CD4-positive, alpha-beta T cell treated with Interleukin-2 at 100 ng/mL for 4 hours (primary cell): ENCODE measurements at regions not wholly inside any gene's neighbourhood (a gene's known extent, or its start where the extent isn't known, plus 50 kb on each side); places are given as distances from the start of the nearest gene placed in this dataset.
"Not testable (repeated sequence)": the region's sequence is repeated elsewhere in the genome, so short reads cannot be mapped to it uniquely, and the experiment has no call there.

ENCODE experiments used
- DNase-seq: peaks from one replicate; pipeline ENCODE4 v3.0.0-alpha.2; 2020; ENCODE audit warnings: low spot score

DNA sequence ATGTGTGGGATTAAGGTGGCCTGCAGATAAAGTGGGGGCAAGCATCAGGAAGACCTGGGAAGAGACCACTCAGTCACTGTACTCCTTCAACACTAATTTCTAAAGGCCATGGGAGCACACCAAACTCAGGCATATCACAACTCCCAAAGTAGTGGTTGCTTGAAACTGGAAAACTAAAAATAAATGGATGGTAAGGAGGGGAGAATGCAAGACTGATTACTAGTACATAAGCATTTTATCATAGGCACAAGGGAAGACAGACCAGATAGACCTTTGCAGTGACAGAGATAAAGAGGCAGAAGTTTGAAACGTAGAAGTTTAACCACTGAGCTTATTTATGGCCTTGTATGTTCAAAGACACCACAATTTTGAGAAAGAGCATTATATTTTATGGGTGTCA is 1098.1 kb upstream of the CELF4 start:
- DNase-seq = no peak

DNA sequence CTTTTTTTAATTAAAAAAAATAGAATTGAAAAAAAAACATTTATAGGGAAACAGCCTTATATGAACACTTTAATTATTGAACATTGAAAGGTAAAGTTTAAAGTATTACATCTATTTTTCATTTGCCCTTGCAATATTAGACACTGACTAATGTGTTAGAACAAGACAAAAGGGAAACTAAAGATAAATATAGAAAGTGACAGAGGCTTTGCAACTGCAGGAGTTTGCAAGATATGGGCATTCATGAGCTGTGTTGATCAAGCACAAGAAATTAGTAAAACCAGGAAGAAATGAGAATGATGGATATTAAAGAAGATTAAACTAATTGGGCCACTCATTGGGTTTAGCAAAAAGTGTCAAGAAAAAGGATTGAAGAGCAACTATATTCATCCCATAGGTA is 1097.7 kb upstream of the CELF4 start:
- DNase-seq = no peak

DNA sequence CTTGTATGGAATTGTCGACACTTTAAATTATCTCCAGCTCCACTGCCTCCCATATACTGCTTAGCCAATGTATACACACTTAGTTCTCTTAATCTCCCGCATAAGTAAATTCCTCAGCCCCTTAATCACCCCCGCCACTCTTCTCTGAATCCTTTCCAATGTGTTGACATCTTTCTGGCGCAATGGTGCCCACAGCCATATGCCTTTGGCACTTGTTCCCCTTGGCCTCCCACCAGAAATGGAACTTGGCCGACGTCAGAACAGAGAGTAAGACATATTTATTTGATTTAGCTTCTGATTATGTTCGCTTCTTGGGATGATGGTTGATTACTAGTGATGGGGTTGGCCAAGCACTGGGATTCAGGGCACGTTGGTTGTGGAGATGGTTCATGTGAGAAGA is 1089.3 kb upstream of the CELF4 start:
- no peak for DNase-seq

DNA sequence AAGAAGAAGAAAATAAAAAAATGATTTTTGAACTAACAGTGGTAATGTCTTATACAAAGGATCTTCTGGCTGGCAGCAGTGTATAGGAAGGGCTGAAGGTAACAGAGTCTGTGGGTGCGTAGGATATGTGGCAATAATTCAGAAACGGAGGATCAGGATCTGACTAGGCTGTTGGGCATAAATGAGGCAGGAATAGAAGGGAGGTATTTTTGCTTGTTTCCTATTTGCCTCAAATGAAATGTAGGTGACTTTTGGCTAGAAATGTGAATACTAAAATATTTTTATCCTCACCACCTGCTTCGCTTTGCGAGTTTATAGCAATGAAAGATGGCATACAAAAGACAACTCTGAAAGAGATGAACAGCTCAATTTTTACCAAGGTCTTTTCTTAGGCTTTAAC is 1086.1 kb upstream of the CELF4 start:
- no peak for DNase-seq

DNA sequence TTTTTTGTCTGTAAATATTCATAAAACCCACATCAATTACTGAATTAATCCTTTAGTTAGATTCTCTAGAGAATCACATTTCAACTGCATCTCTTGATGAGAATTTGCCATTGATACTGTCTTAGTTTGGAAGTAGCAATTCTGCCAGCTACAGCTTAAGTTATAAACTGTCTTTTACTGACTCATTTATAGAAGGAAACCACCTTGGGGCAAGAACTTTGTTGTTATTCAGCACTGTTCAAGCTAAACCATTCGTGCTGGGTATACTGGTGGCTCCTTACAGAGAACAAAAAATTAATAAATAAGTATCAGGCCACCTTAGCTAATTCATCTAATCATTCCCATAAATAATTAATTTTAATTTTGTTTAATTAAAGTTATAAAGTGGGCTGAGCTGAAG is 1082.6 kb upstream of the CELF4 start:
- DNase-seq = no peak

DNA sequence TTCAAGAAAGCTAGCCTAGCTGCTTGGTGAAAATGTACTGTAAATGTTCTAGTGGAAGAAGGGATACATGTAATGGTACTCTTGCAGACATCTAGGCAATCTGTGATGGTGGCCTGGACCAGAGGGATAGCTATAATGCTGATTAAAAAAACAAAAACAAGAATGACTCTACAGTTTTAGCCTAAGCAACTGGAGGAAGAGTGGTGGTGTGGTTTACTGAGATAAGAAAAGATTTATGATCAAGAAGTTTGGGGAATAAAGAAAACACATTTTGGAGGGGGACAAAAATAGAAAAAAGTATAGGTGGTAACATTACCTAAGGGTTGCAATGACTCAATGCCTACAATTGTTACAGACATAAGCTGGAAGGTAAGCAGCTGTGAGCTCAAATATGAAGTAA is 1080.7 kb upstream of the CELF4 start:
- no peak for DNase-seq

DNA sequence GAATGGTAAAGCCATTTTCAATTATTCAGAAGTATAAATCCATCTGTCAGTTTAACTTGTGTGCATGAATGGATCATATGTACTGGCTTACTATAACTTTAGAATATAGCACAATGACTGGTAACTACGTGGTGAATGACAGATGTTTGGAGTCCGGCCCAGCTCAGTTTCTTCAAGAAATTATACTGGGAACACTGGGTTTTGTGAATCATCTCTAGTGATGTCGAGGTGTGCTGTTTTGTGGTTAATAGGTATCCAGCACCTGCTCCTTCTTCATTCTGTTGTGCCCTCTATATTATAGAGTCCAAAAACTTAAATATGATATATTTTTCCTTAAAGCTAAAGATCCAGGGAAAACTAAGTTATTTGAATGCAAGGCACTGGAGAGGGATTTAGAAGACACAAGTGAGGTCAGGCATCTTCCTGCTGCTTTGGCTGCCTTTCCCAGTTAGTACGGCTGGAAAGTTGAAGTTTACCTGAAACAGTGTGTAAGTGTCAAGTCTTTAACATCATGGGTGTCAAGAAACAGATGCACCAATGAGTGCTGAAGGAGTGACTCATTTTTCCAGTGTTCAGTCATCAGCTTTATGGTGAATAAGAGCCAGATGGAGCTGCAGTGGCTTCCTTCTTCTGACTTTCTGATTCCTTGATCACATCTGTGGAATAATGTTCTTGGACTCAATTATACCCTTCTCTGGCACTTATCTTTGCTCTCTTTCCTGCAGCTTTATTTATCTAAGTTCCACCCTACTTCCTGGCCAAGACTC is 1079.5 kb upstream of the CELF4 start:
- no peak for DNase-seq

DNA sequence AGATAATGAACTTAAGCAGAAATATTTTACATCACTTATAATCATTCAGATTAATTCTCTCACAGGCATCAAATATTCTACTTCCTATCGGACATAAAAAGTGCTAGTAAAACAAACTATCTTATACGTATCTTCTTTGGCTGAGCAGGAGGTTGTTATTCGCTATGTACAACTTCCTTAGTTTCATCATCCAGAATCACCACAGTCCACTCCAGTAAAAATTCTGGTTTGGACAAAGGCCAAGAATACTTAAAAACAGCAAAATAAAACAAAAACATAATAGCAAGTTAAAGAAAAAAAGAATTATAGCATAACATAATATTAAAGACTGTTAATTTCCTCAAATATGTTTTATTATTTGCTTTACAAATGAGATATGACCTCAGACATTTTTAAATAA is 1077.1 kb upstream of the CELF4 start:
- DNase-seq = no peak

DNA sequence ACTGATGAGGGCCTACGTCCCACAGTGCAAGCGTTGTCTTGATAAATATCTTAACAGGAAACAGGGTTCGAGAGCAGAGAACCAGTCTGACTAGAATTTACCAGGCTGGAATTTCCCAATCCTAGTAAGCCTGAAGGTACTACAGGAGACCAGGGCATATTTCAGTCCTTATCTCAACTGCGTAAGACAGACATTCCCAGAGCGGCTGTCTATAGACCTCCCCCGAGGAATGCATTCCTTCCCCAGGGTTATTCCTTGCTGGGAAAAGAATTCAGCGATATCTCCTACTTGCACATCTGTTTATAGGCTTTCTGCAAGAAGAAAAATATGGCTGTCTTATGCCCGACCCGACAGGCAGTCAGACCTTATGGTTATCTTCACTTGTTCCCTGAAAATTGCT is 1074.1 kb upstream of the CELF4 start:
- not testable (repeated sequence) for DNase-seq

DNA sequence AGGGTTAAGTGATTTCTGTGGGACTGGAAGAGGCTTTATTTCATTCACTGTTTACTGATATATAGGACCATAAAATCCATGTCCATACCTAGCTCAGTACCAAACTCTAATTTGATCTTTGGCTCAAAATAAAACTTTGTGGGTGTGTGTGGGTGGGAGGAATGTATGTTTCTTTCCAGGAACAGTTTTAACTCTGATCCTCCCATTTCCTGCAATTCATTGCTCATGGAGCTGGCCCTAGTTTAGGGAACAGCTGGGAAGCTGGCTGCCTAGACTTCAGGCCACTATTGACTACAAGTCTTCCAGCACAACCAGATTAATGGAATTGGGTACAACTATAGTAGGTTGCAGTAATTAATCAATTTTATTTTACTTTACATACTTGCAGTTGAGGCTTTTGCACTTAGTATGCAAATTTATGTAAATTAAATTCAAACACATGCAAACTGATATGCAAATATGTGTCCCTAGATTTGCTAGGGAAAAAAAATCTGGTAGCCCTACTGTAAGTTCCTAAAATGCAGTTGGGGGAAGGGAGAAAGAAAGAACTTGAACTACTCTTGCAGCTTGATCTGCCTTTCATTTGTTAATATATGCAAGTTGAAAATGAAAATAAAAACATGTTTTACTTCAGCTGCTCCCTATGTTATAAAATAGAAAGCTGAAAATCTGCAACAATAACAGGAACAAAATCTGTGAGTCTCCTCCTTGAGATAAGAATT is 1070.3 kb upstream of the CELF4 start:
- no peak for DNase-seq

DNA sequence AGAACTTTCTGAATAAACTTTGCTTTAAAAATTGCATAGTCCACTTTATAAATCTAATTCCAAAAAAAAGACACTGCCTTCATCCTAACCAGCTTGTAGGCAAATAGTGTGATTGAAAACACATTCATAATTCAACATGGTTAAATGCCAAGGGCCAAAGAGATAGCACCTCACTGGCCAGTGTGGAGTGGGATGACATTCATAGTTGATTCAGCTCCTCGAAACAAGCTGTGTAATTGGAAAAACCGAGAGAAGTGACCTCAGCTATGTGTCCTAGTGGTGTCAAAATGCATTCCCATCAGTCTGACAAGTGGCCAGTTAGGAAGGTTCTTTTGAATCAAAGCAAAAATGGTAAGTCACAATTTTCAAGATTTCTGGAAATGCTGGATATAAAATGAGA is 1068.5 kb upstream of the CELF4 start:
- DNase-seq = no peak

DNA sequence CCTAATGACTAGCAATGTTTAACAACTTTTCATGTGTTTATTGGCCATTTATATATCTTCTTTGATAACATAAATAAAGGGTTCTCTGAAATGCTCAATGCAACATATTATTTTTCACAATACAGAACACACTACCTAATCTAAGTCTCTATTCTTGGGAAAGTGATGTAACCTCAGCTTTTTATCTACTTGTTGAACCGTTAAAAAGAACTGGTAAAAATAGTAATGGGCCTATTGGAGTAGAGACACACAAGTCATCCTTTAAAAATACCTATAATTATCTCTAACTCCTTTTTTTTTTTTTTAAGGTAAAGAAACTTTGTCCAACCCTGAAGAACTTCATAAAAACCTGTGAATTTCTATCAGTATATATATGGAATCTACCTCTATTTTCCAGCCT is 1067.7 kb upstream of the CELF4 start:
- DNase-seq = no peak

DNA sequence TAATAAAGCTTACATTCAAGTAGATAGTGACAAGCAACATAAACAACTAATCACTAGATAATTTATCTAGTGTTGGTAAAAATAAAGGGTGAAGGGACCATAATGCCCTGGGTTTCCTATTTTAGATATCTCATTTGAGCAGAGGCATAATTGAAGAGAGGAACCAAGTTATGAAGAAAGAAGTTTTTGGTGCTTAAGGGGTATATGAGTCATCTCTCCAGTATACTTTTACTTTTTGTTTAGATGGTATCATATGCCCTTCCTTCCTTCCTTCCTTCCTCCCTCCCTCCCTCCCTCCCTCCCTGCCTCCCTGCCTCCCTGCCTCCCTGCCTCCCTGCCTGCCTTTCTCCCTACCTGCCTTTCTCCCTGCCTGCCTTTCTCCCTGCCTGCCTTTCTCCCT is 1053.5 kb upstream of the CELF4 start:
- no peak for DNase-seq

DNA sequence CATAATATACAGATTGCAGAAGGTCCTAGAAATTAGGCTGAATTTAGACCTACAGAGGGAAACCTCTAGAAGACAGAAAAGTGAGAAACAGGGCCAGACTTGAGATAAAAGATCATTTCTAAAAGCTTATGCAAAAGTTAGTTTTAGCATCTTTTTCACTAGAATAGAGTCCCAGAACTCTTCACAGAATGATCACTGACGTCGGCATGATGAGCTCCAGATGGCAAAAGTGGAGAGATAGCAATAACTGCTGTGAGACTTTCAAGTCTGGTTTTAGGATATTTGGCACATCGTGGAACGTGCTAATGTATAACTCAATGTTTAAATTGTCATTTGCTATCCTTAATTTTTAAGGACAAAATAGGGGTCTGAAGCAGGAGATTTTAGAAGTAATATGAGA is 1050.7 kb upstream of the CELF4 start:
- DNase-seq = no peak

DNA sequence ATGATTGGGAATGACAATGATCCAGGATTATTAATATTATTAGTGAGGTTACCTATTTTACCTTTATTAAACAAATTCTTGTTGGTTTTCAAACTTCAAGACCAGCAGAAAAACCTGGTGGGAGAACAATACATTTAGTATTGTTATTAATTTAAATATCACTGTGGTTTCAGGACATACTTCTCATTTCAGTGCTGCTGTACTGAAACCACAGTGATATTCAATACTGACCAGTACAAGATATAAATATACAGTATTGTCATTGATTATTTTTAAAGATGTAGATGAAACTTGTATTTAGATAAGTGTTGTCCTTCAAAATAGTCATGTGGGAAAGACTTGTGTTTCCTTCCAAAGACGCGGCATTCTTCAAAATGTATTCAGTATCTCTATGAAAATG is 1047.3 kb upstream of the CELF4 start:
- no peak for DNase-seq

DNA sequence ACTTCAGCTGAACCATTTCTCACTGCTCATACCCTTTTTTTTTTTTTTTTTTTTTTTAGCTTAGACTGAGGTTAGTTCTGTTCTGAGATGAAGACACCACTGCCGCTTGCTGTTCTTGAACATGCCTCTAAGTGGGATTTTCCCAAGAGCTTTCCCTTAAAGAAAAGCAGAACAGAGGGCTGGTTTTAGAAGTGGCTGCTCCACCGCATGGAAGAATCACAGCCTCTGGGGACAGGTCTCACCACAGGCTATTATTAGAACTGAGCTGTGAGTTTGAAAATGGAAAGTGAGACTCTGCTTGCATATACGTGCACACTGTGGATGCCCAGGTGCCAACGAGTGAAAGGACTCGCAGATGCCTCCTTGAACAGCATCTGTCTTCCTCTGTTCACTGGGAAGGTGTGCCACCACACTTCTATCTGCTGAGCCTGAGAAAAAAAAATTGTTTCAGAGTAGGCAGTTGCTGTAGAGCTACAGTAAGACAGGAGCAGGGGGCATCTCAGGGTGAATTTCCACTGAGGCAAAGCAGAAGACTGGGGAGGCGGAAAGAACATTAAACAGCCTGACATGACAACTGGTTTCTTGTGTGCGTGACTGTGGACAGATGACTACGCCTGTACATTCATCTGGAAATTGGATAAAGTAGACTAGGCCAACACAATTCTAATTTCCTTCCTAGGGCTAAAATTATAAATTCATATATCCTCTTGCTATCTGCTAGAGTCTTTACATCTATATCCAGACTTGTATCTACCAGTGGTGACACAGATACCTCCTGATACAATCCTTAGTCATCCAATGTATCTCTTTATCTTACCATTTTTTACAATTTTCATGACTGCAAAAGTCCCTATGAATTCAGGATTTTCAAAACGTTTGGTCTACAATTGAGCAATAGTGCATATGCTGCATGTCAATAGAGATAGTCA is 1045.7 kb upstream of the CELF4 start:
- DNase-seq = no peak

DNA sequence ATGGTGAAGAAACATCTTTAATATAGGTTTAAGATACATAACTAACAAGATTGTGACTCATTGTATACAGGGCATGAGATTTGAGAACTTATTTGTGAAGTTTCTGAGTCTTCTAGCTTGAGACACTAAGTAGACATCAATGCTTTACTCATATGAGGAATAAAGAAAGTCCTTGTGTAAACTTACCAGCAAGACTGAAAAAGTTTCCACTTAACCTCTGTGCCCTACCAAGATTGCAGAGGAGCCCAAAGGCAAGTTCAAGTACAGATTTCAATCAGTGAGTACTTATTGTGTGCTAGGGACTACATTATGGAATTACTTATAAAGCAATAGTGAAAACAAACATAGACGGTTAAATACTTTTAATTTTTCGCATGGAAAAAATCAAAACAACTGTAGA is 1041.2 kb upstream of the CELF4 start:
- DNase-seq = no peak

DNA sequence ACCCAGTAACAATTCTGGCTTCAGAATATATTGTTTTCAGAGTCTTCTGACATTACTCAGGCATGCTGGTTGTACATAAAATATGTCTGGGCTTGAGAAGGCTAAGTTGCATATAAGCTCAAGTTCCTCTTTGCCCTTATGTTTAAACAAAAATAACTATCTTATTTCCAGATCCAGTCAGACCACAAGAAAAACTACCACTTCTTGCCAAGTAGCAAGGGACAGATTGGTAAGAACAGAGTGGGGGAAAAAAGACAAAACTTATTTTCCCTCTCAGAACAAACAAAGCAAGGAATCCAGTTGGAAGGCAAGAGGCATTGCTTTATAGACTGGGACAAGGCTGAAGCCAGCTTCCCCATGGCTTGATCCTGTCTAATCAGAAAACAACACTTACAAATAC is 1036.7 kb upstream of the CELF4 start:
- no peak for DNase-seq

DNA sequence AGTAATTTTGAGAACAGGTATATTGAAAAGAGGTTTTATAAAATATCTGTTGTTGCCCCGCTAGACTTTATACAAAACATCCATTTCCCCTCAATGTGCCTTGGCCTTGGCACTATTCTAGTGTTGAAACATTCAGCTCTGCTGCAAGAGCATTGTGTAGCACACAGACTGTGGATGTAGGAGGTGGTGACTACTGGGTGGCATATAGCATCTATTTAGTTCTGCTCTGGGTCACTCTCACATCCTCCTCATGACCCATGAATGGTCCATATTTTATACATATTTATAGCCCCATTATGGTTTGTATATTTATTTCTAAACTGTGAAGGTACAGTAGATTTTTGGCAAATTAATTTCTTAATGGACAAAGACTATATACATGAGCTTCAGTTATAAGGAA is 1022.0 kb upstream of the CELF4 start:
- no peak for DNase-seq

DNA sequence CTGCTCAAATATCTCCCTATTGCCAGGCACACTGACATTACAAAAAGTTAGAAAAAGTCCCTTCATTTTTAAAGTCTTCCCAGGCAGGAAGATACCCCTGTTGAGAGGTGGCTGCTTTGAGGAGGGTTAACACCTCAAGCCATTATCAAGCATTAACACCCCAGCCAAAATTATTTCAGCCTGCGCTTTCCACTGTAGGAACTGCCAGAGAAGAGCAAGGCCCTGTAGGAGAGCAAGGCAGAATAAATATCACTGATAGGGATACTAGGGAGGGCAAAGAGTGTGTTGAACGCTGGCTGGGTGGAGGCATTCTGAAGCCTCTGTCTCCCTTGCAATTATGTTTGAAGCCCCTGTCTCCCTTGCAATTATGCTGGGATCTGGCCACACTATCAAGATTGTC is 1020.7 kb upstream of the CELF4 start:
- no peak for DNase-seq

DNA sequence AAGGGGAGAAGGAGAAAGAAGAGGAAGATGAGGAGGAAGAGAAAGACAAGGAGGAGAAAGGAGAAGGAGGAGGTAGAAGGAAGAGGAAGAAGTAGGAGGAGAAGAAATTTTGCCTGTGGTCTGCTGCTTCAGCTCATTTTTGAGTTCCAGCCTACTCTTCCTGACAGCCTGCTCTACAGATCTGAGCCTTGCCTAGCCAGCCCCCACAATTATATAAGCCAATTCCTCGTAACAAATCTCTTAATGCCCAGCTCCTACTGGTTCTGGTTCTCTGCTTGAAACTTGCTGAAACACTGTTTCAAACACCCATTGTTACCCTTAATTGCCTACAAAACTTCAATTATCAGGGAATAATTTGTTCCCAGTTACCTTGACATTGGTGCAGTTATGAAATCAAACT is 1014.2 kb upstream of the CELF4 start:
- no peak for DNase-seq

DNA sequence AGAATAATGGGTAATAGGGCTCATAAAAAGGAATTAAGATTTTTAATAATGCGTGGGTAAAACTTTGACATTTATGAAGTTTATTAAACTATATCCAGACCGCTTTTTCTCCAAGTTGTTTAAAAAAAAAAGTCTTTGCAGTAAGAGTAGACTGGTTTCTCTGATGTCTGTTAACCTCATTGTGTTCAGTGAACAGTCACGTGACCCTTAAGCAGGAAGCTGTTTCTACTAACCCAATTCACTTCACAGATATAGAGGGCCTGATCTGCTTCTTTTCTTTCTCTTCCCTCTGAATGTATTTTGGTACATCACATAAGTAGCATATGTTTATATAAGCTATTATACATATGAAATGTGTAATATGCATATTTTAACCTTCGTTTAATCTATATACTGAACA is 1011.3 kb upstream of the CELF4 start:
- peak; percentile 13 for DNase-seq

DNA sequence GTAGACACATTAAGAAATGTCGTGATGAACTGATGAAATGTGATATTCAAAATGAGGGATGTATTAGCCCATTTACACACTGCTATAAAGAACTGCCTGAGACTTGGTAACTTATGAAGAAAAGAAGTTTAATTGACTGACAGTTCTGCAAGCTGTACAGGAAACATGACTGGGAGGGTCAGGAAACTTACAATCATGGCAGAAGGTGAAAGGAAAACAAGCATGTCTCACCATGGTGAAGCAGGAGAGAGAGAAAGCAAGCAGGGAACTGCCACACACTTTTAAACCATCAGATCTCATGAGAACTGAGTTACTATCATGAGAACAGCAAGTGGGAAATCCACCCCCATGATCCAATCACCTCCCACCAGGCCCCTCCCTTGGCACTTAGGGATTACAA is 1010.8 kb upstream of the CELF4 start:
- peak; percentile 30 for DNase-seq
